Muscle layer of duodenum (tissue), 2 donors: ENCODE measurements at regions not wholly inside any gene's neighbourhood (a gene's known extent, or its start where the extent isn't known, plus 50 kb on each side); places are given as distances from the start of the nearest gene placed in this dataset.

Experiments
- H3K27ac ChIP-seq: one replicate; pipeline ENCODE4 v1.7.0; 2013; ENCODE audit warnings: mild to moderate bottlenecking, low read length
- H3K27me3 ChIP-seq: one replicate; pipeline ENCODE4 v1.7.0; 2013; ENCODE audit warnings: low read depth, mild to moderate bottlenecking, control low read depth, low read length
- H3K36me3 ChIP-seq, 2 donors: one replicate each; pipeline ENCODE4 v1.7.0; 2013; ENCODE audit warnings: low read length in 2 of 2, control low read depth in 1 of 2, mild to moderate bottlenecking in 1 of 2; ENCODE audit not compliant: insufficient read depth in 2 of 2, control insufficient read depth in 1 of 2
- H3K4me1 ChIP-seq, 2 donors: one replicate each; pipeline ENCODE4 v1.7.0; 2013; ENCODE audit warnings: low read length in 2 of 2, mild to moderate bottlenecking in 2 of 2, control low read depth in 1 of 2, moderate library complexity in 1 of 2; ENCODE audit not compliant: insufficient read depth in 2 of 2, control insufficient read depth in 1 of 2
- H3K4me3 ChIP-seq, 2 donors: one replicate each; pipeline ENCODE4 v1.7.0; 2013; ENCODE audit warnings: low read length in 2 of 2, low read depth in 1 of 2, mild to moderate bottlenecking in 1 of 2
- H3K9me3 ChIP-seq, 2 donors: one replicate each; pipeline ENCODE4 v1.7.0; 2013; ENCODE audit warnings: low read length in 2 of 2, control low read depth in 1 of 2, mild to moderate bottlenecking in 1 of 2; ENCODE audit not compliant: control insufficient read depth in 1 of 2
- donor health status: healthy.

DNA sequence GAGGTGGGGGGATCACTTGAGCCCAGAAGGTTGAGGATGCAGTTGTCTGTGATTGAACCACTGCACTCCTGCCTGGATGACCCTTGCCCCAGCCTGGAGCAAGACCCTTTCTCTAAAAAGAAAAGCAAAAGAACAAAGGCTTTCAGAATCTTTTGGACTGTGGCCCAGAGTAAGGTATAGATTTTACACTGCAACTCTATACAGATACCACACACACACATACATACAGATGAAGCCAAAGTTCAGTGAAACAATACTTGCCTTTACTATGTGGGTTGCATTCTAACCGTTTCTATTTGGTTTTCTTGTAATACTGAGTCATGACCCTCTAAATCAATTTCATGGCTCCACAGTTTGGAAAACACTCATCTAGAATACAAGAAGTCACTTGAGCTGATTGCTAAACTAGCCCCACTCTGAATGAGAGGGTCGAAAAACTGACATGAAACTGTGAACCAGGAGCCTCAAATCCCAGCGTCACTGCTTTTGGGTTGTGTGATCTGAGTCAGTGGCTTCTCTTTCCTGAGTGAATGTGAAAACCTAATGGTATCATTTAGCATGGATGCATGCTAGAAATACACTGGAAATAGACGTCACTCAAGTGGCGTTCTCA is 756.1 kb downstream of the UQCRFS1 start:
- Histone ChIP-seq H3K27ac (no peak overlapping the region), H3K36me3 (no peaks in the 10 kb centered on the region), H3K27me3 (no peaks in the 10 kb centered on the region), H3K9me3 (no peaks in the 10 kb centered on the region), H3K4me1 (no peaks in the 10 kb centered on the region), H3K4me3 (no peak overlapping the region)

DNA sequence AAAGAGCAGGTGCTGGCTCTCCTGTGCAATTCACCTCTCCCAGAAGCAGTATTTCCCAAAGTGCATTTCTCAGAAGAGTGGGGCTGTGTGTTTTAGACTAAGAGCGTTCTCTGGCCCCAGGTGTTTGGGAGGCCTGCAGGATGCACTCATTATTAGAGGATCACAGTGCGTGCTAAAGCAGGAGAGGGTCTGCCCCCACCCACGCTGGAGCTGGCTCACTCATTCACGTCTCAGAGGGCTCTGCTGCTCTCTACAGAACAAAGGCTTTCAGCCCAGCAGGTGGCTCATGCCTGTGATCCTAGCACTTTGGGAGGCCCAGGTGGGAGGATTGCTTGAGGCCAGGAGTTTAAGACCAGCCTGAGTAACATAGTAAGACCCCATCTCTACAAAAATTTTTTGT is 756.7 kb downstream of the UQCRFS1 start:
- H3K4me1 ChIP-seq = no peaks in the 10 kb centered on the region
- H3K27ac ChIP-seq = no peak overlapping the region
- H3K4me3 ChIP-seq = no peak overlapping the region
- no peaks in the 10 kb centered on the region for H3K27me3 ChIP-seq
- no peaks in the 10 kb centered on the region for H3K9me3 ChIP-seq
- no peaks in the 10 kb centered on the region for H3K36me3 ChIP-seq

DNA sequence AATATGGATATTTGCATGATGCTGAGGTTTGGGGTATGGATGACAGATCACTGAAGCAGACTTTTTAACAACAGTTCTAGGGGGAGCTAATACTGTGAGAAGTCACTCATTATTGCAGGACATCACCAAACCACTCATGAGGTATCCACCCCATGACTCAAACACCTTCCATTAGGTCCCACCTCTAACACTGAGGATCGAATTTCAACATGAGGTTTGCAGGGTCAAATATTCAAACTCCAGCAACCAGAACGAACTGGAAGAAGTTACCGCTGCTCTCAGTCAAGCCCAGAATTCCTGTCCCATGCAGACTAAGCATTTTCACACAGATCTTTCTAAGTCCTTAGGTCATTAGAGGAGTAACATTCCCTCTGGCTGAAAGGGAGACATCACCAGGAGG is 758.9 kb downstream of the UQCRFS1 start:
- Histone ChIP-seq H3K27ac (no peak overlapping the region), H3K9me3 (no peaks in the 10 kb centered on the region), H3K4me1 (no peaks in the 10 kb centered on the region), H3K4me3 (no peak overlapping the region), H3K27me3 (no peaks in the 10 kb centered on the region), H3K36me3 (no peaks in the 10 kb centered on the region)

DNA sequence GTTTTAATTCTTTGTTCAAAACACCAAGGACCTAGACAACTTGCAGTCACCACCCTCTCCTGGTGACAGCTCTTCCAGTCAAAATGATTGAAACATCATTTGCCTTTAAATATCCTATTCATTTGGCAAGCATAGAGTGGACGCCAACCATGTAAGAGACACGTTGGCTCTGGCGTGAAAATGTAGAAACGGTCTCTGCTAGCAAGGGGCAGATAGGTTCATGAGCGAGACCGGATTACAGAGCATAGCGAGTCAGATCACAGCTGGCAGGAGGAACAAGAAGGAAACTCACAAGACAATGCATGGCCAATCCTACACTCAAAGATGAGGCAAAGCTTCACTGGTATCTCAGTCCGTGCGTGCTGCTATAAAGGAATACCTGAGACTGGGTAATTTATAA is 759.5 kb downstream of the UQCRFS1 start:
- H3K4me1 ChIP-seq = no peaks in the 10 kb centered on the region
- no peaks in the 10 kb centered on the region for H3K9me3 ChIP-seq
- H3K4me3 ChIP-seq = no peak overlapping the region
- no peaks in the 10 kb centered on the region for H3K27me3 ChIP-seq
- H3K36me3 ChIP-seq = no peaks in the 10 kb centered on the region
- H3K27ac ChIP-seq = no peak overlapping the region

DNA sequence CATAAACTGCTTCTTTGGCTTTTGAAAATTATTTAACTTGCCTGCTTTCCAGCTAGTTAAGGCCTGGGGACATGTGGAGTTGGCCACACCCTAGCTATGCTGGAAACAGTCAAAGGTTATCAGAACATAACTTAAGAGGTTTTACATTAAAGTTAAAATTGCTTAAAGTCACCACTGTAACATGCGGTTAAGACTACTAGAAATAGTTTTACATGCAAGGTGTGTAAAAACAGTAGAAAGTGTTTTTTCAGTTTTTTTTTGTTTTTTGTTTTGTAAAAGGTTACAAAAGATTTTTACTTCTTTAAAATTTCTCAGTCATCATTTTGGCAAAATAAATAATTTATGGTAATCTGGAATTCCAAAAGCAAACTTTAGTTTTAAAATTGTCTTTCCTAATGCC is 763.1 kb downstream of the UQCRFS1 start:
- H3K4me3 ChIP-seq = no peak overlapping the region
- no peaks in the 10 kb centered on the region for H3K9me3 ChIP-seq
- no peaks in the 10 kb centered on the region for H3K4me1 ChIP-seq
- H3K27me3 ChIP-seq = no peaks in the 10 kb centered on the region
- no peaks in the 10 kb centered on the region for H3K36me3 ChIP-seq
- no peak overlapping the region for H3K27ac ChIP-seq

DNA sequence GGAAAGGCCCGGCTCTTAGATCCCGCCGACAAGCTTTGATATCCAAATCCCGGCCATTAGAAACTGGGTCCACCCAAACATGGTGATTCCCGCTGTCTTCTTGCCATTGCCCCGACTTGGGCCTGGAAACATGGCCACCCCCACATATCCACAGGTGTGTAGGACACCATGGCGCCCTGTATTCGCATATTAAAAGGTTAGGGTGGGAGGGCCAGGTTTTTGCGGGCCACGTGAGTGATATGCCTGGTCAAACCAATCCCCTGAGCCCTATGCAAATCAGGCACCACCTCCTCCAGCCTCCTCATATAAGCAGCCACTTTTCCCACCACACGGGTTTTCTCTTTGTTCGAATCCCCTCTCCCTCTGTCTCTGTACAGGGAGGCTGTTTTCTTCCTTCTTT is 766.4 kb downstream of the UQCRFS1 start:
- no peak overlapping the region for H3K27ac ChIP-seq
- H3K27me3 ChIP-seq = no peaks in the 10 kb centered on the region

DNA sequence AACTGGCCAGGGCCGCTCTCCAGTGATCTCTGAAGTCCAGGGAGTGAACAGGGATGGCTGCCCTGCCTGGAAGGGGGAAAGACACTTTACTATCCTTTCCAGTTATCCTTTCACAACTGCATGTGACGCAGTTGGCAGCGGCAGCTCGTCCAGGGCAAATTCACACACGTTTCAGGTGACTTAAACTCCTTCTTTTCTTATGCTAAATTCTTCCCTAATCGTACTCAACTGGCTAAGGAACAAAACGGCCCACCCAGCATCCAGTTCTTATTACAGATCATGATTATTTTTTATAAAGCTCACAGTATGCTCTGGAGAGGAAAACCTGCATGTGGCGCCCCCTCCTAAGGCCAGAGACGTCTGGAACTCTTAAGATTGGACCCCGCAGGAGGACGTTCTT is 767.1 kb downstream of the UQCRFS1 start:
- Histone ChIP-seq H3K27ac (no peak overlapping the region), H3K27me3 (no peaks in the 10 kb centered on the region), H3K4me3 (no peak overlapping the region), H3K9me3 (no peaks in the 10 kb centered on the region), H3K36me3 (no peaks in the 10 kb centered on the region), H3K4me1 (no peaks in the 10 kb centered on the region)

More for the DNA sequence above, 766.4 kb downstream of the UQCRFS1 start:
- H3K9me3 ChIP-seq = no peaks in the 10 kb centered on the region
- H3K4me3 ChIP-seq = no peak overlapping the region
- H3K36me3 ChIP-seq = no peaks in the 10 kb centered on the region
- H3K4me1 ChIP-seq = no peaks in the 10 kb centered on the region

DNA sequence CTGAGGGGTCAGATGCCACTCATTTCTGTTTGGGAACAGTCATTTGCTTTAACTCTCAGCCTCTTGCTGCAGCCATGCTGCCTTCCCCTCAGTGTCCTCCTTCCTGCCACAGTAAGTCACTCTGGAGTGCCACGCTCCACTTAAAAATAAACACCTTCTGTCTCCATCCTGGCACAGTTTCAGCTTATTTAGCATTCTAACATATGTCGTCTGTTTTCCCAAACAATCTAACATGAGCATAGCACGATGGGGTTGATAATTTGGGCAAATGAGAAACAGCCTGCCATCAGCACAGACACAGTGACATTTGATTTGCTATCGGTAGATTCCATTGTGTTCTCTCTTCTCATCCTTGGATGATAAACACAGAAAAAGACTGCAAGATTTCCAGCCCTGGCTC is 768.6 kb downstream of the UQCRFS1 start:
- H3K27me3 ChIP-seq = no peaks in the 10 kb centered on the region
- no peak overlapping the region for H3K4me3 ChIP-seq
- H3K4me1 ChIP-seq = no peaks in the 10 kb centered on the region
- no peaks in the 10 kb centered on the region for H3K9me3 ChIP-seq
- H3K27ac ChIP-seq = no peak overlapping the region
- H3K36me3 ChIP-seq = no peaks in the 10 kb centered on the region

DNA sequence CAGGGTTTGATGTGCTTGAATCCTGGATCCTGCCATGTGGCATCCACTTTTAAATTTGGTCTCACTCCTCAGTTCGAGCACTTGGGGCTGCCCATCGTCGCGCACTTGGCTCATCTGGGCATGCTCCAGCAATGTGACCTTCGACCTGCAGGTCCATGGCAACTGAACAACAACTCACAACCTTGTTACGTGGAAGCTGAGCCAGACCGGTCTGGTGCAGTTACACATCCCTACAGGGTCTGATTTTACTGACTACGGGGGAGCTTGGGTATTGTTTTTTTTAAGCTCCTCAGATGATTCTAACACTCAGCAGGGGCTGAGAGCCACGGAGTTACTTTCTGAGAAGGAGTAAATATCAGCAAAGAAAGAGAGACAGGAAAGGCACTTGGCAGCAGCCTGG is 769.6 kb downstream of the UQCRFS1 start:
- no peak overlapping the region for H3K27ac ChIP-seq
- no peaks in the 10 kb centered on the region for H3K4me1 ChIP-seq
- no peaks in the 10 kb centered on the region for H3K36me3 ChIP-seq
- no peaks in the 10 kb centered on the region for H3K9me3 ChIP-seq
- no peak overlapping the region for H3K4me3 ChIP-seq
- no peaks in the 10 kb centered on the region for H3K27me3 ChIP-seq

DNA sequence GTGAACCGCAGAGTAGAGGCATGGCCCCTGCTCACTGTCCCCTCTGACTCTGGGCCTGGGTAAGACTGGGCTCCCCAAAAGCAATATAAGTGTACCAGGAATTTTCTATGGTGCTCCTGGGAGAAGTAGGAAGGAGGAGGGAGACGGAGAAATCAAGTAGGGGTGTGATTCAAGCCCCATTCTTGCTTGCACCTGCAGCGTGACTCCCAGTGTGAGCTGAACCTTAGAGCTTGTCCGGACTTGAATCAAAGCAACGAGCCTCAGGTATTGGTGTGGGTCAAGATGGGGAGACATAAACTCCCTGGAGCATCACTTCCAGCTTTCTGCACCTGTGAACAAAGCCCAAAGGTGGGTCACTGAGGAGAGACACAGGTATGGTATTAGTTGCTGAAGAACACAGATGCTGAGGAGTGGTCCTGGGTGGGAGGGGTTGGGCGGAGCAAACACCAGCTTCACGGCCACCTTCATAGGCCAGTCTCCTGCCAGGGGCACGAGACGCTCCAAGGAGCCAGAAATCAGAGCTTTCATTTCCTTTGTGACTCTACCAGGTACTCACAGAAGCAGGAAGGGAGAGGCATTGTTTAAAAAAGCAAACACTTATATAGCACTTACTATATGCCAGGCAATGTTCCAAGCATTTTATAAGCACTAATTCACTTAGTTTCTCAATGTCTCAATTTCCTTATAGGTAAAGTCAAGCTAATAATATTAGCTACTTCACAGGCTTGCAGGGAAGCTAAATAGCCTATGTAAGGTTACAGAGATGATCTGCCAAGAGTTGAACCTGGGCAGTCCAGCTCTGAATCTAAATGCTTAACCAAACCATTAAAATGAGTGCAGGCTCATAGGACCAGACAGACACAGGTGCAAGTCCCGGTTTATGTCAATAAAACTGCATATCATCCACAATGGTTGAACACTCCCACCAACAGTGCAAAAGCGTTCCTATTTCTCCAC is 775.3 kb downstream of the UQCRFS1 start:
- Histone ChIP-seq H3K4me1 (no peaks in the 10 kb centered on the region), H3K36me3 (no peaks in the 10 kb centered on the region), H3K27ac (no peak overlapping the region), H3K4me3 (no peak overlapping the region), H3K27me3 (no peaks in the 10 kb centered on the region), H3K9me3 (no peaks in the 10 kb centered on the region)

DNA sequence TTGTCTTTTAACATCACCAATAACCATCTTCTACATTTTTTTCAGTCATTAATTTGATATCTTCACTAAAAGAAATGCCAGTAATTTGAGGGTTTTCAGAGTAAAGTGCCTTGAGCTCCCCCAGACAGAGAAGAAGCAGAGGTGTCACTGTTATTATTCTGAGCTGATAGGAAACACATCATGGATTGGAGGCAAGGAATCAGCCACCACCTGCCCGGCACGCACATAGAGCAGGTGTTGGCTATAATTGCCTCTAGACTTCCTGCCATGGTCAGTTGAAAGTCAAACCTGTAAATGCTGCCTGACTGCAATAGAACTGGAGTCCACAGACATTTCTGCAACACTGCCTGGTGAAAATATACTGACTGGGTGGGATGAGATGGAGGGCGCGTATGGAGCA is 776.6 kb downstream of the UQCRFS1 start:
- Histone ChIP-seq H3K4me1 (no peaks in the 10 kb centered on the region), H3K4me3 (no peak overlapping the region), H3K27me3 (no peaks in the 10 kb centered on the region), H3K9me3 (no peaks in the 10 kb centered on the region), H3K27ac (no peak overlapping the region), H3K36me3 (no peaks in the 10 kb centered on the region)
